ENCODE measurements at regions not wholly inside any gene's neighbourhood (a gene's known extent, or its start where the extent isn't known, plus 50 kb on each side); places are given as distances from the start of the nearest gene placed in this dataset.

DNA sequence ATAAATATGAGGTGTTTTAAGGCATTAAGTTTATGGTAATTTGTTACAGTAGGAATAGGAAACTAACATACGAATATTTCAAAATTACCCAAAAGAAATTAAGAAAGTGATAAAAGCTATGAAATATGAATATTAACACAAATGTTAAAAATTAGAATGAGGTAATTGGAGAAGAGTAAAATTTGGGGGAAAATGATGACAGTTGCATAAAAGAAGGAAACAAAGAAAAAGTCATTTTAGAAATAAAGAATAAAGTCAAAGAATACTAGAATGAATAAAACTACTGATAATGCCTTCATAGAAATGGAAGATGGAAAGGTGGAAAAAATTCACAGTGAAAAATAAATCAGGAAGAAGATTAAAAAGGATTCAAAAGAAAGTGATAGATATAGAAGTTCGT lies 522.9 kb upstream of the NR3C2 start:
- Mint-ChIP-seq H3K27ac (no peak overlapping the region), H3K4me3 (no peak overlapping the region), H3K9me3 (ENCODE audit: low read depth) (no peaks in the 10 kb centered on the region), H3K4me1 (no peaks in the 10 kb centered on the region), H3K27me3 (no peaks in the 10 kb centered on the region), H3K36me3 (no peaks in the 10 kb centered on the region)
- CTCF ChIA-PET, result interaction anchor here (1.5 kb wide), 1 partner anchor 20 kb away, joined by 3 read pairs; no protein-coding TSS in a partner anchor
- ATAC-seq, result no peak
- no peak for DNase-seq

DNA sequence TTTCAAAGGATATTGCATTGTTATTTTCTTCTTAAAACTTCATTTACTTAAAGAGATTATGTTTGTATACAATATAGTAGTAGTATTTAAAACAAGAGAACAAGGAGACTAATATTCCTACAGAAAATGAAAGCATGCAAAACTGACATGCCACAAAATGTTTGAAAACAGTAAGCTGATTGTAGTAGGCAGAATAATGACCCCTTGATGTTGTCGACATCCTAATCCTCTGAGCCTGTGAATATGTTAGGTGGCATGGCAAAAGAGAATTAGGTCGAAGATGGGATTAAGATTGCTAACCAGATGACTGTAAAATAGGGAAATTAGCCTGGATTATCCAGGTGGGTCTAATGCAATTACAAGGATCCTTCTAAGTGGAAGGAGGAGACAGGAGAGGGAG lies 522.2 kb upstream of the NR3C2 start:
- H3K9me3 Mint-ChIP-seq (ENCODE audit: low read depth), result no peaks in the 10 kb centered on the region
- no peak for DNase-seq
- no peak overlapping the region for H3K4me3 Mint-ChIP-seq
- no peak for ATAC-seq
- no peaks in the 10 kb centered on the region for H3K4me1 Mint-ChIP-seq
- no peaks in the 10 kb centered on the region for H3K36me3 Mint-ChIP-seq
- no peak overlapping the region for H3K27ac Mint-ChIP-seq
- H3K27me3 Mint-ChIP-seq, result no peaks in the 10 kb centered on the region
- CTCF ChIA-PET, result no interaction called here

DNA sequence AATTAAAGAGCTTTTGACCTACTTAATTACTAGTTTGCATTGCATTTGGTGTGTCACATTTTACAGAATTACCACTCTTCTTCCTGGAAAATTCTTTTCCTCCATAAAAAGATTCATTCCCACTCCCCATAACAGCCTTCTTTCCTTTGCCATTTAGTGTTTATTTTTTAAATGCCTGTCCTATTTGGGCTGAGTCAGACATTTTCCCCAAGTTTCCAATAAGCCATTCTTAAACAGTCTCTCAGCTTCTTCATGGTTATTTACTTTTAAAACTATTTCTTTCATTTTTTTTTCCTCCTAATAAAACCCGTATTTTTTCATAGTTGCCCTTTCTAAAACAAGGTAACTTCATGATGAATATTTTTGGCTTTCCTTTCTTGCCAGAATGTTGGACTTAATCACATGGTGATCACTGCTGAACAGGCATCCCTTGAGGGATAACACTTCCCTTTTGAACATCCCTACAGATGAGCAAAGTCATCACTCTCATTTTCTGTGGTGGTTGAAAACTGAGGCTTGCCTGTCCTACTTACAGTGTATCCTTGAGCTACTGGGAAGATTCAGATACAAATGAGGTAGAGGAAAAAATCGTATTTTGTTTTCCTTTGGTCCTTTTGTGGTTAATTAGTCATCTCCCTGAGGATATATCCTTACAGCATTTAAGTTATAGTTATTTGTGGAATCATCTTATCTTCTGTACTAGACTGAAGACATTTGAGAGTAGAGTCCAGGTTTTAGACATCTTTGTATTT lies 520.5 kb upstream of the NR3C2 start:
- Mint-ChIP-seq H3K27me3 (no peaks in the 10 kb centered on the region), H3K9me3 (ENCODE audit: low read depth) (no peaks in the 10 kb centered on the region), H3K27ac (no peak overlapping the region), H3K36me3 (no peaks in the 10 kb centered on the region), H3K4me3 (no peak overlapping the region), H3K4me1 (no peaks in the 10 kb centered on the region)
- no peak for DNase-seq
- CTCF ChIA-PET, result no interaction called here
- ATAC-seq, result no peak

DNA sequence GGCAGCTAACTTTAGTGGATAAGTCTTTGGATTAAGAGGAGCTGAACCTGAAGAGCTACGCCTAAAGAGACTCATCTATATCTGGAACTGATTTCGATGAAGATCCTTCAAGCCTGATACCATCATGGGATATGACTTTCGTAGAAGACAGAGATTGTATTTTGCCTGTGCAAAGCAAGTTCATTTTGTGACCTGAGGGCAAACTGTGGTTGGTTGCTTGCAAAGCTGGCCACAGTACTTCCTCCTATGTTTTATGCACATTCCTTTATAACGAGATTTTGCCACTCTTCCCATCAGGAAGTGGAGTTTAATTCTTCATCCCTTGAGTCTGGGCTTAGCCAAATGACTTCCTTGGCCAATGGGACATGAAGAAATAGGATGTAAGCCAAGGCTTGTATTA lies 519.3 kb upstream of the NR3C2 start:
- no peaks in the 10 kb centered on the region for H3K36me3 Mint-ChIP-seq
- no peak for DNase-seq
- no peaks in the 10 kb centered on the region for H3K9me3 Mint-ChIP-seq (ENCODE audit: low read depth)

DNA sequence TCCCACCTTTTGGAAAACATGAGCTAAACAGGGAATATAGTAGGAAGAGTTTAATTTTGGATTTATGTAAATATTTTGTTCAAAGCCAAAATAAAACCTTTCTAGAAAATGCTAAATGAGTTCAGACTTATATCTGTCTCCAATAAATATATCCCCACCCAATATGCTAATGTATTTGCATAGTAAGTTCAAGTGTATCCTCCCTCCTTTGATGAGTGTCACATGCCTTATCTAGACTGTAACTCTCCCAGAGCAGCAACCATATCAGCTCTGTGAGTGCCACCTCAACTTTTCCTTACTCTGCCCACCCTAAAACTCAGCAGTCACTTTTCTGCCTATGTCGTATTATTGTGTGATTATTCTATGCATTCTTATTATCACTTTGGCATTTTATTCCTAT lies 516.1 kb upstream of the NR3C2 start:
- CTCF ChIA-PET, result no interaction called here
- Mint-ChIP-seq H3K36me3 (no peaks in the 10 kb centered on the region), H3K27ac (no peak overlapping the region), H3K9me3 (ENCODE audit: low read depth) (no peaks in the 10 kb centered on the region), H3K27me3 (no peaks in the 10 kb centered on the region), H3K4me3 (no peak overlapping the region), H3K4me1 (no peaks in the 10 kb centered on the region)
- ATAC-seq (no peak), DNase-seq (no peak)

More for the DNA sequence above, 519.3 kb upstream of the NR3C2 start:
- H3K27ac Mint-ChIP-seq, result no peak overlapping the region
- H3K27me3 Mint-ChIP-seq, result no peaks in the 10 kb centered on the region
- H3K4me3 Mint-ChIP-seq, result no peak overlapping the region
- no peaks in the 10 kb centered on the region for H3K4me1 Mint-ChIP-seq
- ATAC-seq, result no peak
- CTCF ChIA-PET, result no interaction called here

DNA sequence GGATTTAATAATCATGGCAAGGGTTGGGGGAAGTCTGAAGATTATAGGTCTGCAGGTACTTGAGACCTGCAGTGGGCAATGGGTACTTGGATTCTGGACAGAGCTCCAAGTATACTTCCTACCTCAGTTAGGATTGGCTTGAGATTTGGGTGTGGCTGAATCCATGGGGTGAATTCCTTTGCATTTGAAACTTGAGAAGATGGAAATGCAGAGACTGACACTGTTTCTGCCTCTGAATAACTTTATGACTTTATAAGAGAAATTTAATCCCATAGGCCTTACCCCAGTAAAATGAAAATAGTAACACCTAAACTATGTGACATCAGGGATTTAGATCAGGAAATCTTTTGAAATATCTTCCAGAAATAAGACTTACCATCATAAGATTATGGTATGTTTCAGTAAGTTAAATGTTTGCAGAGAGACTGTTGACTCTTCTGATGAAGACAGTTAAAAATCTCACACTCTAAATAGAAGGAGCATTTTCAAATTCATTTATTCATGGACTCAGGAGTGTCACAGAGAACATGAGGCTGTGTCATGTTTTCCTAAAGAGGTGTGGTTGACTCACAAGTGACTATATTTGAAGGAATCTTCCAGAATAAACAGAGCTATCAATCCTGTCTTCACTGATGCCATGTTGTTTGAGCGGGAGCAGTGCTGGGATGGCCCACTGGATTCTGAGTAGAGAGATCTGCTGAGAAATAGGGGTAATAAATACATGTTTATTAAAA lies 513.5 kb upstream of the NR3C2 start:
- Mint-ChIP-seq H3K4me1 (no peaks in the 10 kb centered on the region), H3K36me3 (no peaks in the 10 kb centered on the region), H3K27ac (no peak overlapping the region), H3K9me3 (ENCODE audit: low read depth) (no peaks in the 10 kb centered on the region), H3K27me3 (no peaks in the 10 kb centered on the region), H3K4me3 (no peak overlapping the region)
- CTCF ChIA-PET, result no interaction called here
- DNase-seq (no peak), ATAC-seq (no peak)

DNA sequence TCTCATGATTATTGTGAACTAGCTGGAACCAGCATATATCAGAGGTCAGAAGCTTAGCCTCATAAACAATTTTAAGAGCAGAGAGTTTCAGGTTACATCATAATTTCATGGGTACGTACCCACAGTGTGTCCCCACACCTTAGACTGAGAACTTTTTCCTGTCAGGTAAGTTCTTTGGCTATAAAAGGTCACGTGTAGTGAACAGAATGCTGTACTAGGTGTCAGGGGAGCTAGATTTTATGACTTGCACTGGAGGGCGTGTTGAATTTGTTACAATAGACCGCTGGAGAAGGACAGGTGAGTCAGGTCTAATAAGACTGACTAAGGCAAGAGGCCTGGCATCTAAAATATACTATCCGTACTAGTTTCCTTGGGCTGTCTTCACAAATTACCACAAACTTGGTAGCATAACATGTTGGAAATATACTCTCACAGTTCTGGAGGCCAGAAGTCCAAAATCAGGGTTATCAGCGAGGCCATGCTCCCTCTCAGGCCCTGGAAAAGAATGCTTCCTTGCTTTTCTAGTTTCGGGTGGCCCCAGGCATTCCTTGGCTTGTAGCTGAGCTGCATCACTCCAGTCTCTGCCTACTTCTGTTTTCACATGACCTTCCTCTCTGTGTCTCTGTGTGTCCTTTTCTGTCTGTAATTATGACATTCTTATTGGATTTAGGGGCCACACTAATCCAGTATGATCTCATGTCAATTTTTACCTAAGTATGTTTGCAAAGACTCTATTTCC lies 512.0 kb upstream of the NR3C2 start:
- Mint-ChIP-seq H3K36me3 (no peaks in the 10 kb centered on the region), H3K27me3 (no peaks in the 10 kb centered on the region), H3K9me3 (ENCODE audit: low read depth) (no peaks in the 10 kb centered on the region), H3K4me1 (no peaks in the 10 kb centered on the region), H3K27ac (no peak overlapping the region), H3K4me3 (no peak overlapping the region)
- CTCF ChIA-PET, result no interaction called here
- DNase-seq, result no peak
- no peak for ATAC-seq

DNA sequence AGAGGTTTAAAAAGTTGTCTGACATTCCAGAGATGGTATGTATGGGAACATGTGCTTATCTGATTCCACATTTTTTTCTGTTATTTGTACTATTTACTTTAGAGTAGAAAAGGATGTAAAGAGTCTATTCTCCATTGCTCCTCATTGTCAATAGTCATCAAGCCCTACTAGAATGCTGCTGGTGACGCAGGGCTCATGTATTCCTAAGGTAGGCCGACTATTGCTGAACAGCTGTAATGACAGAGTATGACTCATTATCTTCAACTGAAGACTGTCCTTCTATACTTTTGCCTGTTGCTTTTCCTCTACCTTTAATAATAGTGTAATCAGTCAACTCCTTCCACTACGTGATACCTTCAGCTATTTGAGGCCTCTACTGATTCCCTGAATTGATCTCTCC lies 509.1 kb upstream of the NR3C2 start:
- H3K36me3 Mint-ChIP-seq, result no peaks in the 10 kb centered on the region
- CTCF ChIA-PET, result no interaction called here
- ATAC-seq (no peak), DNase-seq (no peak)
- no peaks in the 10 kb centered on the region for H3K27me3 Mint-ChIP-seq
- no peak overlapping the region for H3K27ac Mint-ChIP-seq
- H3K4me1 Mint-ChIP-seq, result no peaks in the 10 kb centered on the region
- no peak overlapping the region for H3K4me3 Mint-ChIP-seq
- no peaks in the 10 kb centered on the region for H3K9me3 Mint-ChIP-seq (ENCODE audit: low read depth)

DNA sequence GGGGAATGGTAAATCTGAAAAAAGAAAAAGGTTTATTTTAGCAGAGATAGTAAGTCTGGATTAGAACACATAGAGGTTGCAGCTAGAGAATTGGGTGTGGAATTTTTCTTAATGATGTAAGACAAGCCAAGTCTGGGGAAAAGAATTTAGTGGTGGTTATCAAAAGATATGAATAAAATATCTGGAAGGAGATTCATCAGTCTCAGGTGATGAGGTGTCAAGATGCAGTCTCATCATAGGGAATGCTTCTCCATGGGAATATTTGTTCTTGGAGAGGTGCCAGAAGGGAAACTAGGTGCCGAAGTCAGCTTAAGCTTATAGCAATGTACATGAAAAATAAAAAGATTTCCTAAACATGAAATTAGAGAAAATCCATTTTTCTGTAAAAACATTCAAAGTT lies 504.1 kb upstream of the NR3C2 start:
- no peaks in the 10 kb centered on the region for H3K4me1 Mint-ChIP-seq
- no peaks in the 10 kb centered on the region for H3K27me3 Mint-ChIP-seq
- ATAC-seq (no peak), DNase-seq (no peak)
- no peaks in the 10 kb centered on the region for H3K9me3 Mint-ChIP-seq (ENCODE audit: low read depth)
- no peak overlapping the region for H3K4me3 Mint-ChIP-seq
- CTCF ChIA-PET, result no interaction called here
- H3K27ac Mint-ChIP-seq, result no peak overlapping the region
- no peaks in the 10 kb centered on the region for H3K36me3 Mint-ChIP-seq

DNA sequence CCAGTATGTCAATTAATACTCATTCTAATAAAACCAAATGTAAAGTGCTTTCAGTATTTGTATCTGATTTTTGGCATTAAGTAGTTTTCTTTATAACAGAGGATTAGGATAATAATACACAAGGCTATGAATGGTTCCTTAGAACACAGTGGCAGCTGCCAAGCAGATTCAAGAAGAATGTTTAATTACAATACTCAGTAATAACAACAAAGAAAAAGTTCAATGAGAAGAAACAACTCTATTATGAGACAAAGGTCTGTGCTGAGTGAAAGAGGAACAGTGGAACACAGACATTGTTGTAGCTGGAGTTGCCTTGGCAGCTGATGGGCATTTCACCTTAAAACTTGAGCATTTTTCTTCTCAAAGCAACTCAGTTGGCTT lies 502.6 kb upstream of the NR3C2 start:
- Mint-ChIP-seq H3K27me3 (no peaks in the 10 kb centered on the region), H3K36me3 (no peaks in the 10 kb centered on the region), H3K4me1 (no peaks in the 10 kb centered on the region)

DNA sequence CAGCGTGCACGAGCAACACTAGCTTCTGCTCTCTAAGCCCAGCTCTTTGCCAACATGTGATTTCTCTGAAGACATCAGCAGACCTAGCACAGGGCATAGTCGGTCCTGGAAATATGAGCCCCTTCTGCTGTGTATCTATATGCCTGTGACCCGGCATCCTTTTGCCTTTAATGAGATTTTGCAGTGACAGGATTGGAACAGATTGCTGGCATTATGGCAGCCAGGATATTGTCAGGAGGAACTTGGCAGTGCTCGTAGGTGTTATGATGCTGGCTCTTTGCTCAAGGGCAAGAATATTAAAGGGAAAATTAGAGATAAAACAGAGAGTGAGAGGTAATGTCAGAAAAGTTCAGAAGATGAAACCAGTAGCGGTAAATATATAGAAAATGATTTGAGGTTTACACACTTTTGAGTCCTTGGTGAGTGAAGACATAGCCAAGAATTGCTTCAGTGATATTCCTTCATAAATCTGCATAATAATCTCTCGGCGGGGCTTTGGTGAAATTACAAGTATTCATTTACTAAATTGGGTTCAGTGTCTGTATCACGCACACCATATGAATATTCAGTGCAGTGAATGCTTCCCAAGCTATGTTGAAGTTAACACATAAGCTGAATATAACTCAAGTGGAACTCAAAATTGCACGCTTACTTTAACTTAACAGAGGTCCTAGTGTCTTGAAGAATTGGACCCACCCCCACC lies 502.1 kb upstream of the NR3C2 start:
- DNase-seq (no peak), ATAC-seq (no peak)
- Mint-ChIP-seq H3K9me3 (ENCODE audit: low read depth) (no peaks in the 10 kb centered on the region), H3K4me3 (no peak overlapping the region), H3K27ac (no peak overlapping the region), H3K27me3 (no peaks in the 10 kb centered on the region), H3K4me1 (no peaks in the 10 kb centered on the region), H3K36me3 (no peaks in the 10 kb centered on the region)
- CTCF ChIA-PET, result no interaction called here

More for the DNA sequence above, 502.6 kb upstream of the NR3C2 start:
- H3K4me3 Mint-ChIP-seq, result no peak overlapping the region
- ATAC-seq (no peak), DNase-seq (no peak)
- H3K27ac Mint-ChIP-seq, result no peak overlapping the region
- H3K9me3 Mint-ChIP-seq (ENCODE audit: low read depth), result no peaks in the 10 kb centered on the region
- CTCF ChIA-PET, result interaction anchor here (1.0 kb wide), 1 partner anchor 21 kb away, joined by 3 read pairs; no protein-coding TSS in a partner anchor

DNA sequence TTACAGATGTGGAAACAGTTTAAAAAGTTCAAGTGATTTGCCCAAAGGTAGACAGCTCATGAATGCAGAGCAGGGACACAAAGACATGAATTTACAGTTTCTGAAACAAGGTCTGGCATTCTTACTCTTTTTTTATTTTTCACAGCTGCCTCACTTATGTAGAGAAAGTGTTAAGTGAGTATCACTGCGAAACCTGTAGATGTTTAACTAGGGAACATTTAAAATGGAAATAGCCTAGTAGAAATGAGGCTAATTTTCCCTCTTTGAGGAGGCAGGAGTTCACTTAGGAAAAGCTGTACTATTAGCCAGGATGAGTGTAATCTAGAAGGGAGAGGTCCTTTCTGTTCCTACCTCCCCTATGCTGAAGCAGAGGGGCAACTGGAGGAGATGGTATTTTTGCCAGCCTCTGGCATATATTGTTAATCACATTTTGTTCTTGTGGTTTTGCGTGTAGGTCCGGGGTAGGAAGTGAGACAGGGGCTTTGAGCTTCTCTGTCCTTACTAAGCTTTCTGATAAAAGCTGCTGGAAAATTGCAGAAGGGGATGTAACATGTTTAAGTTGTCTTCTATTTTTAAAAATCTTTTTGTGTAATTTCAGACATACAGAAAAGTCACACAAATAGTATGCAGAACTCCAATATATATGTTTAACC lies 492.8 kb upstream of the NR3C2 start:
- no peak overlapping the region for H3K4me3 Mint-ChIP-seq
- no peaks in the 10 kb centered on the region for H3K36me3 Mint-ChIP-seq
- H3K9me3 Mint-ChIP-seq (ENCODE audit: low read depth), result no peaks in the 10 kb centered on the region
- H3K27me3 Mint-ChIP-seq, result peaks cover 2% of the 10 kb centered on the region
- DNase-seq, result no peak
- no peaks in the 10 kb centered on the region for H3K4me1 Mint-ChIP-seq
- ATAC-seq, result no peak
- CTCF ChIA-PET, result no interaction called here
- no peak overlapping the region for H3K27ac Mint-ChIP-seq

All from activated CD8-positive, alpha-beta memory T cell treated with anti-CD3 and anti-CD28 coated beads, Interleukin-2, amount 10 ng/mL, durations not matched to agents 7 days and 5 days (primary cell).